HG03066 (cell line): ENCODE measurements at regions not wholly inside any gene's neighbourhood (a gene's known extent, or its start where the extent isn't known, plus 50 kb on each side); places are given as distances from the start of the nearest gene placed in this dataset.

Experiments
- ATAC-seq: cut with Tn5 transposase; IDR thresholded peaks from one replicate; pipeline ENCODE4 v1.9.1; 2021; ENCODE audit warnings: low read depth; ENCODE audit not compliant: unreplicated experiment

GRCh38 chr16:73186752-73187601 is 139.0 kb upstream of the ZFHX3 start:
- no peak for ATAC-seq

GRCh38 chr16:73185737-73186136 is 137.8 kb upstream of the ZFHX3 start:
- no peak for ATAC-seq

GRCh38 chr16:73183611-73184092 is 135.7 kb upstream of the ZFHX3 start:
- no peak for ATAC-seq

- no peak for ATAC-seq
These were observed 131.9 kb upstream of the ZFHX3 start for GRCh38 chr16:73179705-73180331.

GRCh38 chr16:73177729-73178295 is 129.9 kb upstream of the ZFHX3 start:
- no peak for ATAC-seq

GRCh38 chr16:73176577-73177013 is 128.7 kb upstream of the ZFHX3 start:
- no peak for ATAC-seq

- ATAC-seq = no peak
These were observed 125.2 kb upstream of the ZFHX3 start for GRCh38 chr16:73172973-73173709.

- no peak for ATAC-seq
These were observed 124.5 kb upstream of the ZFHX3 start for GRCh38 chr16:73172241-73172972.

- ATAC-seq = no peak
These were observed 123.9 kb upstream of the ZFHX3 start for GRCh38 chr16:73171901-73172240.

GRCh38 chr16:73171380-73171779 is 123.5 kb upstream of the ZFHX3 start:
- no peak for ATAC-seq

GRCh38 chr16:73170612-73171038 is 122.7 kb upstream of the ZFHX3 start:
- no peak for ATAC-seq

- ATAC-seq = no peak
These were observed 119.1 kb upstream of the ZFHX3 start for GRCh38 chr16:73166947-73167550.

- no peak for ATAC-seq
These were observed 118.5 kb upstream of the ZFHX3 start for GRCh38 chr16:73166441-73166851.

- ATAC-seq = no peak
These were observed 115.4 kb upstream of the ZFHX3 start for GRCh38 chr16:73163238-73163815.

- no peak for ATAC-seq
These were observed 114.0 kb upstream of the ZFHX3 start for GRCh38 chr16:73161977-73162376.

- no peak for ATAC-seq
These were observed 111.4 kb upstream of the ZFHX3 start for GRCh38 chr16:73159296-73159695.

GRCh38 chr16:73157861-73158260 is 109.9 kb upstream of the ZFHX3 start:
- no peak for ATAC-seq

- no peak for ATAC-seq
These were observed 106.3 kb upstream of the ZFHX3 start for GRCh38 chr16:73154063-73154870.
